ENCODE measurements at regions not wholly inside any gene's neighbourhood (a gene's known extent, or its start where the extent isn't known, plus 50 kb on each side); places are given as distances from the start of the nearest gene placed in this dataset.

DNA sequence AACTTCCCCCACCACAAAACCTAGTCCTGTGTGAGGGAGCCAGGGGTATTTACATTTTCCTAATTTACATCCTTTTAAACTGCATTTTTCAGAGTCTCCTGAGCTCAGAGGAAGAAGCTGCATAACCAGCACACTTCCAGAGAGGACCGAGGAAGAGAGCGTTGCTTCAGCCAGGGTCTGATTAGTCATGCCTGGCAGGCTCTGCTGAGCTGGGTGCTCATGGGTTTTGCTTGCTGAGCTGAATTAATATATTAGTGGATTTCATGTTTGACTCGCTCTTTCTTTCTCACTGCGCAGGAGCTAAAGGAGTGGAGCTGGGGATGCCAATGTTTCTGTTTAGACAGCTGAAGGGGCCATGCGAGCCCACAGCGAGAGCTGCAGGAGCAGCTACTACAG lies 539.3 kb upstream of the B3GAT1 start:
- no peaks in the 10 kb centered on the region for H3K36me3 ChIP-seq
- DNase-seq: no peak
- no peak overlapping the region for H3K4me3 ChIP-seq
- TF ChIP-seq POLR2A (IDR thresholded peaks at IDR 0.05): no peak
- TF ChIP-seq, protein P1, sequence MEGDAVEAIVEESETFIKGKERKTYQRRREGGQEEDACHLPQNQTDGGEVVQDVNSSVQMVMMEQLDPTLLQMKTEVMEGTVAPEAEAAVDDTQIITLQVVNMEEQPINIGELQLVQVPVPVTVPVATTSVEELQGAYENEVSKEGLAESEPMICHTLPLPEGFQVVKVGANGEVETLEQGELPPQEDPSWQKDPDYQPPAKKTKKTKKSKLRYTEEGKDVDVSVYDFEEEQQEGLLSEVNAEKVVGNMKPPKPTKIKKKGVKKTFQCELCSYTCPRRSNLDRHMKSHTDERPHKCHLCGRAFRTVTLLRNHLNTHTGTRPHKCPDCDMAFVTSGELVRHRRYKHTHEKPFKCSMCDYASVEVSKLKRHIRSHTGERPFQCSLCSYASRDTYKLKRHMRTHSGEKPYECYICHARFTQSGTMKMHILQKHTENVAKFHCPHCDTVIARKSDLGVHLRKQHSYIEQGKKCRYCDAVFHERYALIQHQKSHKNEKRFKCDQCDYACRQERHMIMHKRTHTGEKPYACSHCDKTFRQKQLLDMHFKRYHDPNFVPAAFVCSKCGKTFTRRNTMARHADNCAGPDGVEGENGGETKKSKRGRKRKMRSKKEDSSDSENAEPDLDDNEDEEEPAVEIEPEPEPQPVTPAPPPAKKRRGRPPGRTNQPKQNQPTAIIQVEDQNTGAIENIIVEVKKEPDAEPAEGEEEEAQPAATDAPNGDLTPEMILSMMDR (IDR thresholded peaks at IDR 0.05): no peak
- no peak for TF ChIP-seq EP300 (IDR thresholded peaks at IDR 0.05)
- no peak overlapping the region for H3K27ac ChIP-seq
- 44 to 55% (median 45%) methylated on average over 6 of the region's 6 CpGs for WGBS, 3 donors
- H3K4me1 ChIP-seq (ENCODE audit: insufficient read depth): no peaks in the 10 kb centered on the region
- H3K9me3 ChIP-seq: no peaks in the 10 kb centered on the region
- intact Hi-C loops (cut with DNase I): no loop called here
- no peaks in the 10 kb centered on the region for H3K27me3 ChIP-seq

GRCh38 chr11:134950692-134951304 lies 538.8 kb upstream of the B3GAT1 start:
- Histone ChIP-seq H3K4me1 (ENCODE audit: insufficient read depth) (no peaks in the 10 kb centered on the region), H3K4me3 (no peak overlapping the region), H3K27ac (no peak overlapping the region), H3K36me3 (no peaks in the 10 kb centered on the region), H3K9me3 (no peaks in the 10 kb centered on the region), H3K27me3 (no peaks in the 10 kb centered on the region)
- 56 to 69% (median 65%) methylated on average over 8 of the region's 8 CpGs for WGBS, 3 donors
- TF ChIP-seq POLR2A (IDR thresholded peaks at IDR 0.05): no peak
- TF ChIP-seq EP300 (IDR thresholded peaks at IDR 0.05): no peak
- TF ChIP-seq, protein P1 (IDR thresholded peaks at IDR 0.05): no peak
- no peak for DNase-seq
- intact Hi-C loops (cut with DNase I): no loop called here

DNA sequence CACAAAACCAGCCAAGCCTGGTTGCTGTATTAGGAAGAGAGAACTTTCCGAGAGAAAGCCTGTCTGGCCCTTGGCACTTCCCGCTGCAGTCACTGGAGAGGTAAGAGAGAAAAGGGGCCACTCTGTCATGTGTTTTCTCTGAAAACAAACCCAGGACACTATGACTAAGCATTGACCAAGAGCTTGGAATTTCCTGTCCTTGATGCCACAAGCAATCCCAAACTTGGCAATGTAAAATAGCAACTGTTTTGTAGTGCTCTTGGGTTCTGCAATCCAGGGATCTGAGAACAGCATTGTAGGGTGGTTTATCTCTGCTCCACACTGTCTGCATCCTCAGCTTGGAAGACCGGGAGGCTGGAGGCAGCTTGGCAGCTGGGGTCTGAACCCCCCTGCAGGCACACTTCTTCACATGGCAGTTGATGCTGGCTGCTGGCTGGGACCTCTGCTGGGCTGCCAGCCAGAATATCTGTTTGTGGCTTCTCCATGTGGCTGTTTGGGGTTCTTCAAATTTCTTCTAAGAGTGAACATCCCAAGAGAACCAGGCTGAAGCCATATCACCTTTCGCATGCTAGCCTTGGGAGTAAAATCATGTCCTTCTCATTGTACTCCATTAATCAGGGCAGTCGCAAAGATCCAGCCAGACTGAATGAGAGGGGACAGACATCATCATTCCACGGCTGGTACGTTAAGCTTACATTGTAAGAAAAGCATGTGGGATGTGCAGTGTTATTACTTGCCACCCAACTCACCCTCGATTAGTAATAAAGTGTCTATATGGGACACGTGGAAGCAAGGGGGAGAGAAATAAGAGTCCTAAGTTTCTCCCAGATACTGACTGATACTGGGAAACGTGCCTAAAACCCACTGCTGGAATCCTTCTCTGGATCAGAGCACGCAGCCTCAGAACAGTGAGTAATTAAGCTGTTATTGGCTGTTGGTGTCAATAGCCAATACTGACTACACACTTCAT lies 537.4 kb upstream of the B3GAT1 start:
- DNase-seq: no peak
- TF ChIP-seq EP300 (IDR thresholded peaks at IDR 0.05): no peak
- TF ChIP-seq, protein P1 (IDR thresholded peaks at IDR 0.05): no peak
- no peak for TF ChIP-seq POLR2A (IDR thresholded peaks at IDR 0.05)
- Histone ChIP-seq H3K36me3 (no peaks in the 10 kb centered on the region), H3K27me3 (no peaks in the 10 kb centered on the region), H3K27ac (no peak overlapping the region), H3K4me1 (ENCODE audit: insufficient read depth) (no peaks in the 10 kb centered on the region), H3K4me3 (no peak overlapping the region), H3K9me3 (no peaks in the 10 kb centered on the region)
- intact Hi-C loops (cut with DNase I): no loop called here
- WGBS, 3 donors: 66 to 70% (median 66%) methylated on average over 11 of the region's 11 CpGs

DNA sequence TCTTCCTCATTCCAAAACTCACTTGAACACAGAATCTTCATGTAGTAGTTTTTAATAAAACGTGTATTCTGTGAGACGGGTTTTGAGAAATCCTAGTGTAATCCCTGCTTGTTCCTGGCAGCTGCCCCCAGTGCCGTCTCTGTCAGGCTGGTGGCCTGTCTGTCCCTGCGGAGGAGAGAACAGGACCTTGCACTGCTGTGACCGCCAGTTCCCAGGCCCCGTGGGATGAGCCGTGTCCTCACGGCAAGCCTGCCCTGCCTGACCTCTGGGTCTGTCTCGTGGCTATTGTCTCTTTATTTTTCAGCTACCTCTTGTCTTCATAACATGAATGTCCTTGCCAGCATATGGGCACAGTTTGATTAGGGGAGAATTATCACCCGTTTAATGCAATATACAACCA lies 535.5 kb upstream of the B3GAT1 start:
- intact Hi-C loops (cut with DNase I): no loop called here
- H3K9me3 ChIP-seq: no peaks in the 10 kb centered on the region
- no peak for DNase-seq
- 72 to 83% (median 79%) methylated on average over 10 of the region's 10 CpGs for WGBS, 3 donors
- H3K27me3 ChIP-seq: no peaks in the 10 kb centered on the region
- no peaks in the 10 kb centered on the region for H3K4me1 ChIP-seq (ENCODE audit: insufficient read depth)
- H3K4me3 ChIP-seq: no peak overlapping the region
- H3K36me3 ChIP-seq: no peaks in the 10 kb centered on the region
- TF ChIP-seq, protein P1 (IDR thresholded peaks at IDR 0.05): no peak
- TF ChIP-seq POLR2A (IDR thresholded peaks at IDR 0.05): no peak
- no peak for TF ChIP-seq EP300 (IDR thresholded peaks at IDR 0.05)
- no peak overlapping the region for H3K27ac ChIP-seq
